Embryonic facial prominence (tissue), 1 donor: ENCODE measurements at regions not wholly inside any gene's neighbourhood (a gene's known extent, or its start where the extent isn't known, plus 50 kb on each side); places are given as distances from the start of the nearest gene placed in this dataset.
"Not testable (repeated sequence)": the region's sequence is repeated elsewhere in the genome, so short reads cannot be mapped to it uniquely, and the experiment has no call there.

Experiments used
- DNase-seq: peaks from one replicate; pipeline ENCODE4 v3.0.0-alpha.2; 2016; ENCODE audit errors: extremely low spot score

DNA sequence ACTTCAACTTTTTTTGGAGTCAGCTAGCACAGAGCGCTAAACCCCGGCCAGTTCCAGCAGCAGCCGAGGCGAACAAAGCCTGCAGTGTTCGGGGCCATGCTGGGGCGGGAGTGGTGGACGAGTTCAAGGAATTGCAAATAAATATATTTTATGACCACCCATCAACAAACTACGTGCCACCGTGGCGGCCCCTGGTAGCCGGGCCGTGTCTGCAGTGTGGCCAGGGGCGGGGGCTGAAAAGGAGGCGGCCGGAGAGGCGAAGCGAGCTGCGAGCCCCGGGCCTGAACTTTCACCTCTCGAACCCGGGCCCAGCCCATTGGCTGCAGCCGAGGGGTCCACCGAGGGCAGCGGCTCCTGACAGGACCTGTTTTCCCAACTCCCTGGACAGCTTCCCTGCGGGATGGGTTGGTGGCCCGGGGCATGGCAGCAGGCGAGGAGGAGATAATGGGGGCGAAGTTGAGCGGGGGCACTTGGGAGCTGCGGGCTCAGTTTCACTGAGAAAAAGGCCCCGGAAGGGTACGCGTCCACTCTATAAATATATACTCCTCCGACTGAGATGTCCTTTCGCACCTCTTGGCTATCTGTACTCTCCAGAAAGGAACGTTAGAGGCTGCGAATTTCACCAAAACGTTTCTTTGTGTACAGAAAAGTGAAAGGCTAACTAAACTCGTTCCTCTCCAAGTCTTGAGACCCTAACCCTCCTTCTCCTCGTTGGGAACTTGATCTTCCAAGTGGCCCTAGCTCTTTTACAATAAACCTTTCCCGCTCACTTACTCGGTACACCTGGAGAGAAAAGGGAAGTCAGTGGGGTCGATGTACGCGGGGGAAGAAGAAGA lies 164.6 kb upstream of the PPP1R3A start:
- DNase-seq: no peak

DNA sequence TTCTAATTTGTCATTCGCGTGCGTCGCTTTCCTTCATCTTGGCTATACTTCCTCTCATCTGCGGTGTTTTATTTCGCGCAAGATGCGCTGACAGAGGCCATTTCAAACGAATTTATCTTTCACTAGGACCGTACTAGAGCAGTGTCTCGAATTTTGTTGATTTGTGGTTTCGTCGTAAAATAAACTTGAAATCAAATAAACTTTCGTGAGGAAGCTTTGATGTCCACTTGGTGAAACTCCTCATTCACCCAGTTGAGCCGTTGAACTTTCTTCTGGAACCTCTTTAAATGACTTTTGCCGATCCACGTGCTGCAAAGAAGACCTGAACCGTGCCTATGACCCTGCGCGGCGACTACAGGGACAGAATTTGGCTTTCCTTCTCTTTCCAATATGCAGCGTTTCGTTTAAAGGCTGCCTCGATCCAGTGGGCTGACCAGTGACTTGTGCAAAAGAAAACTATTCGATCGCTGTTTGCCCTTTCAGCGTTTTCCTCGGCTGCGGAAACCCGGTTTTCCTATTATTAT lies 163.9 kb upstream of the PPP1R3A start:
- DNase-seq: no peak

DNA sequence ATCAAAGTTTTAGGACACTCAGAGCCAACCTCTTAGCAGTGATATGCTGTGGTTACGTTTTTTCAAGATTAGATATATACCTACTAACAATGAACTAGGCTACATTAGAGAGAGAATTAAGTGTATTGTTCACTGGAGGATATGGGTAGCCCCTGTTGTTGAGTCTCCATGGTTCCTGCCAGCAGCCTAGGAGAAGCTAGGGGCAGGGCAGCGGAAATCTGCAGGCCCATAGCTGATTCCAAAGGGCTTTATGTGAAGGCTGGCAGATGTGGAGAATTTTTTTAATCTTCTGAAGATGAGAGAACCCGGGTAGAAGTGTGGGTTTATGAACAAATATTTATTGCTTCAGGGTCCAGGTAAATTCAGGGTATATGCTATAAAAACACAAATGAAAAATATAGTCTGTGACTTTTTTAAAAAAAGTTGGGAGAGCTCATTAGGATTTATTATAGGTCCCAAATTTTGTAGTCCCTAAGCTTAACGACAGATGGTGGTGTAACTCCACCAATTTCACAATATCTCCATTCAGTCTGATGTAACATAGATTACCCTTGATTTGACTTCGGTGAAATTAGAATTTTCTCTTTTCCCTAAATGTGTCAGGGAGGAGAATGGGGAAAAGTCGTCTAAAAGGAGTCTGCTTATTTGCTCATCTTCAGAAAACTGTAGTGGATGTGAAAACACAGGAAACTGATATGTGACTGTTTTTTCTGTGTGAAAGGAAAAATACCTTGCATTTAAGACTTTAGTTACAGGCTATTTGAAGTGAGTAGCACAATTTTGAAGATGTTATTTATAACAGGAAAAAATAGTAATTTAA lies 163.0 kb upstream of the PPP1R3A start:
- DNase-seq: peak; percentile 56

DNA sequence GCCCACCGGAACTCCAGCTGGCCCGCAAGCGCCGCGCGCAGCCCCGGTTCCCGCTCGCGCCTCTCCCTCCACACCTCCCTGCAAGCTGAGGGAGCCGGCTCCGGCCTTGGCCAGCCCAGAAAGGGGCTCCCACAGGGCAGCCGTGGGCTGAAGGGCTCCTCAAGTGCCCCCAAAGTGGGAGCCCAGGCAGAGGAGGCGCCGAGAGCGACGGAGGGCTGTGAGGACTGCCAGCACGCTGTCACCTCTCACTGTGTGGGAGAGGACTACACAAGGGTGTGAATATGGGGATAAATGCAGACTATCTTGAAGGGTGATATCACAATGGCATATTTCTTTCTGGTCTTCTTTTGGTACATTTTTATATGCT lies 158.3 kb upstream of the PPP1R3A start:
- not testable (repeated sequence) for DNase-seq

- DNase-seq: not testable (repeated sequence)
Observed at GRCh38 chr7:114076392-114077157, 157.8 kb upstream of the PPP1R3A start.

DNA sequence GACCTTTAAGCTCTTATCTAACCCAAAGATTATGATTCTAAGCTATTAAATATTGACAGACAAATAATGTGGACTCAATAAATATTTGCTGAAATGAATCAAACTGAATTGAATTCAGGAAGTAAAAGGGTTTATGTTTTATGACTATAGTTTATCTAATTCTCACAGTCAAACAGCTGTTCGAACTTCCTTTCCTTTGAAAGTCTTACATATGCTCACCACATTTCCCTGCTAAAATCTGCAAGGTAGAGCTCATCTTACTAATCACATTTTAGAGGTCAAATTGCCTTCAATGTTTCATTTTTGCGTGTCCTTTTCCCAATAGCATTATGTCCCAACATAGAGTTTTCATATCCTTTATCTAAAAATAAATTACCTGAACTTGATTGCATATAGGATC lies 154.9 kb upstream of the PPP1R3A start:
- no peak for DNase-seq

GRCh38 chr7:114070246-114070645 lies 151.4 kb upstream of the PPP1R3A start:
- no peak for DNase-seq

DNA sequence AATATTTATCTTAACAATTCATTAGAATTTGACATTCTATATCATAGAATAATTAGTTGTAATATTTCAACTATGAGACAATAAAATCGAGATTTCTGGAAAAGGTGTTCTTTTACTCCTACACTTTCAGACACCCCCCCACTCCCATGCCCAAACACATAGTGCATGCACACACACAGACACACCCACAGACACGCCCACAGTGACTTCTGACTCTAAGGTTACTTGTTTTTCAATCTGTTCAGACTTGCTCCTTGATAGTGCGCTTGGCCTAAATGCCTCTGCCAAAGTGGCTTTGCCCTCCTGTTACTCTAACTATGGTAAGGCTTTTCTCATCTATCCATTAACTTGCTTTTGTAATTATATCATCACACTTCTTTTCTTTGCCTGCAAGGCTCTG lies 144.0 kb upstream of the PPP1R3A start:
- no peak for DNase-seq

- no peak for DNase-seq
Observed at GRCh38 chr7:114051871-114052331, 133.1 kb upstream of the PPP1R3A start.

- DNase-seq: no peak
Observed at GRCh38 chr7:114050571-114050970, 131.8 kb upstream of the PPP1R3A start.

DNA sequence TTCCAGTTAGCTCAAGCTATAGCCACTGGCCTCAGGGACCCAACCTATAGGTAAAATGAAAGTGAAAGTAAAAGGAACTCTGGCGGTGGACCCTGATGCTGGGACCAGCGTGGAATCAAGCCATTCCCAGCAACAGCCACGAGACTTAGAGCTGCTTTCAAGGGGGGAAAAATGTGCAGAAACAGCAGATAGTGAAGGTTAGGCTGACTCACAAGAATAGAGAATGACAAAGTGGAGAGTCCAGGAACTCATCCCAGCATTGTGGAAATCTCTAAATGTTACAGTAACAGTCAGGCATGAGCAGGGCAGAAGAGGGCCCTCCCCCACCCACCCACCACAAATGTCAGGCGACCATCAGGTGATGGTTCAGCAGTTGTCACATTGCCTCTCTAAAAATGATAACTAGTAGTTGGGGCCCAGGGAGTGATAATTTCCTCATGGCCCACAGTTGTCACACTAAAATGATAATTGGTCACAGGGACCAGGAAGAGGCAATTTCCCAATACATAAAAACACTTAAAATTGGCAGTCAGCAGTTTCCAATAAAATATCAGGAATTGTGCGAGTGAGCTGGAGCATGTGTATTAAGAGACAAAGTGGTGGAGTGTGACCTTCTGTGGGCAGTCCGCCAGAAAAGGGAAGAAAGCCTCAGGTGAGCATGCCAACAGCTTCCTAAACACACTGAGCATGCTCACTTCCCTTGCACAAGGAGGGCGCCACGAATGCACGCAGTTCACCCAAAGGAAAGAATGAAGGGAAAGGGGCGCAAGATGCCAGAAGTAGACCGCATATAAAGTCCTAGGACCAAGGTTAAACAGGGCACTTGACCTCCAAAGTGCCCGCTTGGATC lies 129.8 kb upstream of the PPP1R3A start:
- DNase-seq: no peak

- DNase-seq: no peak
Observed at GRCh38 chr7:114047889-114048288, 129.1 kb upstream of the PPP1R3A start.

DNA sequence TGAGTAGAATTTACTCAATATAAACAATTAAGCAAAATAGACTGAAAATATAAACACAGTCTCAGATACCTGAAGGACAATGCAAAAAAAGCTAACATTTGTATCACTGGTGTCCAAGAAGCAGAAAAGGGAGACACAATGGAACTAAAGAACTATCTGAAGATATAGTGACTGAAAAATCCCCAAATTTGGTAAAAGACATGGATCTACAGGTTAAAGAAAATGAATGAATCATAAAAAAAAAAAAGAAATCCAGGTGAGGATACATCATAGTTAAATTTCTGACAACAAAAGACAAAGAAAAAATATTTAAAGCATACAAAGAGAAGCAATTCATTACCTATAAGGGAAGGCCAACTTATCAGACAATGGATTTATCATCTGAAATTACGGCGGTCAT lies 114.7 kb upstream of the PPP1R3A start:
- DNase-seq: no peak

DNA sequence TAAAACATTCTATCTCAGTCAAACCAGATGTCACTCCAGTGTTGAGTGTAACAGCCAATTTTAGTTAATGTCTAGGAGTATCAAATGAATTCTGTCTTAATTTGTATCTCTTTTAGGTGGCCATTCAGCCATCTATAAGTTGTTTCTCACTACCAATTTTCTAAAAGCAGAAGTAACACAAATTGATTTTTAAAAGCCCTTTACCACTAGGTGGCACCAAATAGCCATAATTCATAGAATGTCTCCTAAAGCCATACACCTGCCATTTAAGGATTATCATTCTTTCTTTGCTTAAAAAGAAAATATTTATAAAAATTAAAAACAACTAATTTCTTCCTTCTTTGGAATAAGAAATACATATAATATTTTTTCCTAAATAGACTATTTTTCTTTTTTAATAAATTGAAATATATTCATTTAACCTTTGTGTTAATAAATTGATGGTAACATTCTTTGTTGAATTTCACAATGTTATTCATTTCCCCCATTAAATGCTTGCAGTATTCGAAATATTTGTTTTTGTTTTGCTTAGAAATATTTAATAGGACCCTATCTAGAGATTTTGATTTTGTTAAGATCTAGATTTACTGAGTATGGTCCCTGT lies 107.8 kb upstream of the PPP1R3A start:
- DNase-seq: no peak

DNA sequence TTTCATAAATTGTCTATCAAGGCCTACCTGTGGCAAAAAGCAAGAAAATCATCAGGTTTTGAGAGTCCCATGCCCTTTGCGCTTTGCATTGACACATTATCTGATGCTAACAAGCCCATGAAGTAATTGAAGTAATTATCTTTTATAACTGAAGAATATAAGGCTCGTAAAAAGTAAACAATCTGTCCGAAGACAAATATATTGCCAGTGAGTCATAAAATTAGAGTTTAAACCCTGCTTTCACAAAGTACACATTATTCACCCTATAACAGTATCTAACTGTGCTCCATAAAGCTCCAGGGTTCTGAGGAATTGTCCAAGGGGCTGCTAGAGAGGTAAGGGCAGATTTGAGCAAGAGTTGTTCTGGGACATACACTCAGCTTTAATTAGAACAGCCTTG lies 102.3 kb upstream of the PPP1R3A start:
- DNase-seq: no peak

- DNase-seq: no peak
Observed at GRCh38 chr7:114008696-114009095, 89.9 kb upstream of the PPP1R3A start.

- DNase-seq: no peak
Observed at GRCh38 chr7:114007386-114007785, 88.6 kb upstream of the PPP1R3A start.

- no peak for DNase-seq
Observed at GRCh38 chr7:113998934-113999333, 80.1 kb upstream of the PPP1R3A start.

GRCh38 chr7:113996405-113996804 lies 77.6 kb upstream of the PPP1R3A start:
- DNase-seq: no peak

DNA sequence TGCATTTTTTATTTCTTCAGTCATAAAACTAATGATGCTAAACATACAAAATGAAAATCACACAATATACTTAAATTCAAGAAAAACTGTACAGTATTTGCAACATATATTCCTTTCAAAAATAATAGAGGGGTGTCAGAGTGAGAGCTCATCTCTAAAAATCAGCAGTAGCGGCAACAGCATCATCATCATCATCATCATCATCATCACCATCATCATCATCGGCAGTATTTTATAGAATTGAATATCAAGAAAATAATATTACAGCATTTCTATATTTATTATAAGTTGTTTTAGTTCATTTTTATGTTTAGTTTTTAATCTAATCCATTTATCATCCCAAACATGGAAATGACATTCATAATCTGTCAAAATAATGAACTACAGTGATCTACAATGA lies 67.4 kb upstream of the PPP1R3A start:
- no peak for DNase-seq

DNA sequence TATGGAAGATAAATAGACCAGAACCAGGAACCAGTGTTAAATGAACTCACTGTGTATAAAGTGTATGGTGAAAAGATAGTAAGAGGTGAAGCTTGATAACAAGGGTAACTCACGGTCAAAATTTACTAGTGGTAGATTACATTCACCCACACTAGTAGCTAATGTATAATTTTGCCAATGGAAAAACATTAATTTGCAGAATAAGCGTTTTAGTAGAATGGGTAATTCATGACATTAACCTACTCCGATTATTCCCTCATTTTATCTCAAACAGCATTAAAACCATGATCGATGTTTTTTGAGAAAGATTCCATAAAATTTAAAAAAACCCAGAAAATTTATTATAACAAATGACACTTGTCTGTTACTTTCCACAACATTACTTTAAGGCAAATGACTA lies 57.7 kb upstream of the PPP1R3A start:
- DNase-seq: no peak
